Endodermal cell (in vitro differentiated cells): ENCODE measurements at regions not wholly inside any gene's neighbourhood (a gene's known extent, or its start where the extent isn't known, plus 50 kb on each side); places are given as distances from the start of the nearest gene placed in this dataset.

ENCODE experiments used
- DNase-seq: peaks from one replicate; pipeline ENCODE4 v3.0.0-alpha.2; 2017
- H3K27ac ChIP-seq: 2 replicates; pipeline ENCODE4 v1.5.1; 2013; ENCODE audit warnings: mild to moderate bottlenecking, low read depth, low read length, moderate library complexity
- H3K27me3 ChIP-seq: 2 replicates; pipeline ENCODE4 v1.6.1; 2013; ENCODE audit warnings: mild to moderate bottlenecking, low read length, moderate library complexity; ENCODE audit not compliant: insufficient read depth, control insufficient read depth, poor library complexity, severe bottlenecking
- H3K36me3 ChIP-seq: 2 replicates; pipeline ENCODE4 v1.7.0; 2013; ENCODE audit warnings: mild to moderate bottlenecking, low read length, moderate library complexity; ENCODE audit not compliant: control insufficient read depth, insufficient read depth
- H3K4me1 ChIP-seq: one replicate; pipeline ENCODE4 v1.7.0; 2013; ENCODE audit warnings: low read length; ENCODE audit not compliant: control insufficient read depth, insufficient read depth
- H3K4me3 ChIP-seq: 2 replicates; pipeline ENCODE4 v1.5.1; 2013; ENCODE audit warnings: mild to moderate bottlenecking, low read length, moderate library complexity
- H3K9ac ChIP-seq: 2 replicates; pipeline ENCODE4 v1.6.1; 2013; ENCODE audit warnings: mild to moderate bottlenecking, low read length, moderate library complexity; ENCODE audit not compliant: poor library complexity, severe bottlenecking; ENCODE audit errors: extremely low read depth
- H3K9me3 ChIP-seq: 2 replicates; pipeline ENCODE4 v1.6.1; 2013; ENCODE audit warnings: mild to moderate bottlenecking, low read length, moderate library complexity; ENCODE audit not compliant: control insufficient read depth
- H3K27ac Mint-ChIP-seq: 2 replicates; pipeline ENCODE4 v1.8.0; 2020; ENCODE audit warnings: mixed read lengths
- H3K27me3 Mint-ChIP-seq: 2 replicates; pipeline ENCODE4 v1.8.0; 2021; ENCODE audit warnings: mild to moderate bottlenecking, mixed read lengths; ENCODE audit not compliant: insufficient read depth
- H3K36me3 Mint-ChIP-seq: 2 replicates; pipeline ENCODE4 v1.8.0; 2020; ENCODE audit warnings: low read depth, mixed read lengths
- H3K4me1 Mint-ChIP-seq: 2 replicates; pipeline ENCODE4 v1.8.0; 2020; ENCODE audit warnings: mixed read lengths
- H3K4me3 Mint-ChIP-seq: 2 replicates; pipeline ENCODE4 v1.8.0; 2020; ENCODE audit warnings: mild to moderate bottlenecking, moderate library complexity, mixed read lengths
- H3K9me3 Mint-ChIP-seq: 2 replicates; pipeline ENCODE4 v1.8.0; 2020; ENCODE audit warnings: mild to moderate bottlenecking, mixed read lengths
- WGBS, 2 experiments: methylation state at CpG; one replicate each; pipeline versions ENCODE4 v1.1.5 to v1.1.7; 2013; ENCODE audit warnings: missing lambda C conversion rate in 2 of 2, mixed read lengths in 1 of 2; ENCODE audit not compliant: insufficient coverage in 1 of 2, insufficient read length in 1 of 2; 5-methylcytosine and 5-hydroxymethylcytosine counted together
- TF ChIP-seq, protein P1 (sequence below): fragments of 200-600 bp; sonication (generic); conservative IDR thresholded peaks from 2 replicates; pipeline ENCODE4 v1.5.0; 2021; ENCODE audit warnings: antibody characterized with exemption, mild to moderate bottlenecking

DNA sequence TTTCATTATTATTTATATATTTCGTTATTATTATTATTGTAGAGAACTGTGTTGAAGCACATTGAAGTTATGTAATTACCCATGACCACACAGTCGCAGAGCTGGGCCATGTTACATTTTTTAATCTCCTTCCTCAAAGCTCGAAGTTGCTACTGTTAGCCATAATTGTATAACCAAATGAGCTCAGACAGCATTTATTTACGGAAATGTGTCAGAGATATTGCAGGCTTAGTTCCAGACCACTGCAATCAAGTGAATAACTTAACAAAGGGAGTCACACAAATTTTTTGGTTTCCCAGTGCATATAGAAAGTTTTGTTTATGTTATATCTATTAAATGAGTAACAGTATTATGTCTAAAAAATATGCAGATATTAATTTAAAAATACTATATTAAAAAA, 147.1 kb upstream of the SLITRK1 start:
- no peak overlapping the region for H3K27ac Mint-ChIP-seq
- no peak overlapping the region for H3K9ac ChIP-seq
- no peaks in the 10 kb centered on the region for H3K27me3 ChIP-seq
- no peaks in the 10 kb centered on the region for H3K9me3 Mint-ChIP-seq
- peaks cover 39% of the 10 kb centered on the region for H3K27me3 Mint-ChIP-seq
- no peak for DNase-seq
- WGBS, 2 experiments: 95 to 100% methylated on average over 3 of the region's 4 CpGs
- no peaks in the 10 kb centered on the region for H3K36me3 Mint-ChIP-seq
- H3K4me3 ChIP-seq: no peak overlapping the region
- H3K4me1 ChIP-seq: no peaks in the 10 kb centered on the region
- H3K4me1 Mint-ChIP-seq: peaks cover 15% of the 10 kb centered on the region
- no peaks in the 10 kb centered on the region for H3K9me3 ChIP-seq
- no peak overlapping the region for H3K4me3 Mint-ChIP-seq
- TF ChIP-seq, protein P1, sequence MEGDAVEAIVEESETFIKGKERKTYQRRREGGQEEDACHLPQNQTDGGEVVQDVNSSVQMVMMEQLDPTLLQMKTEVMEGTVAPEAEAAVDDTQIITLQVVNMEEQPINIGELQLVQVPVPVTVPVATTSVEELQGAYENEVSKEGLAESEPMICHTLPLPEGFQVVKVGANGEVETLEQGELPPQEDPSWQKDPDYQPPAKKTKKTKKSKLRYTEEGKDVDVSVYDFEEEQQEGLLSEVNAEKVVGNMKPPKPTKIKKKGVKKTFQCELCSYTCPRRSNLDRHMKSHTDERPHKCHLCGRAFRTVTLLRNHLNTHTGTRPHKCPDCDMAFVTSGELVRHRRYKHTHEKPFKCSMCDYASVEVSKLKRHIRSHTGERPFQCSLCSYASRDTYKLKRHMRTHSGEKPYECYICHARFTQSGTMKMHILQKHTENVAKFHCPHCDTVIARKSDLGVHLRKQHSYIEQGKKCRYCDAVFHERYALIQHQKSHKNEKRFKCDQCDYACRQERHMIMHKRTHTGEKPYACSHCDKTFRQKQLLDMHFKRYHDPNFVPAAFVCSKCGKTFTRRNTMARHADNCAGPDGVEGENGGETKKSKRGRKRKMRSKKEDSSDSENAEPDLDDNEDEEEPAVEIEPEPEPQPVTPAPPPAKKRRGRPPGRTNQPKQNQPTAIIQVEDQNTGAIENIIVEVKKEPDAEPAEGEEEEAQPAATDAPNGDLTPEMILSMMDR: no peak
- no peak overlapping the region for H3K27ac ChIP-seq
- no peaks in the 10 kb centered on the region for H3K36me3 ChIP-seq

DNA sequence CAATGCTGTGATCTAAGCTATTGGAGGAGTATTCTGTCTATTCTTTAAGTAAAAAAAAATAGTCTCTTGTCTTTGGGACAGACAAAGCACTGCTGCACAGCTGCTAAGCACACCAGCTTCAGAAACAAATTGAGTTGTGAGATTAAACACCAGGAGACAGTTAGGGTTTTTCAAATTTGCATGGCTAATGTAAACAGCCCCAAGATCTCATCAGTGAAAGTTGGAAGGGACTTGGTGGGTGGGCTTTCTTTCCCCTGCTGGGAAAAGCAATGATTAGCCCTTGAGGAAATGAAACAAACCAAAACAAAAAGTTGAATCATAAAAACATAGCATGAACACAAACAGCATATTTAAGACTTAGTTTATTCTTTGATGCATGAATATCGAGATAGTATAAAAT, 143.6 kb upstream of the SLITRK1 start:
- no peak for DNase-seq
- H3K36me3 Mint-ChIP-seq: no peaks in the 10 kb centered on the region
- H3K4me1 Mint-ChIP-seq: peaks cover 15% of the 10 kb centered on the region
- Histone ChIP-seq H3K4me3 (no peak overlapping the region), H3K36me3 (no peaks in the 10 kb centered on the region), H3K27me3 (no peaks in the 10 kb centered on the region), H3K9ac (no peak overlapping the region), H3K9me3 (no peaks in the 10 kb centered on the region), H3K4me1 (no peaks in the 10 kb centered on the region), H3K27ac (no peak overlapping the region)
- no CpG with 5 or more reads among the region's 1 CpG for WGBS, 2 experiments
- peaks cover 53% of the 10 kb centered on the region for H3K27me3 Mint-ChIP-seq
- H3K27ac Mint-ChIP-seq: no peak overlapping the region
- no peaks in the 10 kb centered on the region for H3K9me3 Mint-ChIP-seq
- no peak overlapping the region for H3K4me3 Mint-ChIP-seq
- TF ChIP-seq, protein P1: no peak

DNA sequence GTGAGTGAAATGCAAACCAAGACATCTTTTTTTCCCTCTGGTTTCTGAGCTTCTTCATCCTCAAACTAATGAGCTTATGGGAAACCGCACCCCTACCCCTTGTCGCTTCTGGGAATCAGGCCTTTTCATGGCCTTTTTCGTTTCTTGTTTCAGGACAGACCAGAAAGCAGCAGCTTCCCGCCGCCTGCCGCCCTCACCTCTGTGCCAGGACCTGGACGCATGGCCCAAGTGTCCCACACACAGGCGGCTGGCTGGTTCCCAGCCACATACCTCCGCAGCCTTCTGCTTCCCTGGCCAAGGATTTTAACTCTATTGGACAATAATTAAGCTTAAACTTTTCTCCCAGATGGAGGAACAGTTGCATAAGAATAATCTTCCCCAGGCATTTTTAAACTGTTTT, 114.1 kb upstream of the SLITRK1 start:
- Histone ChIP-seq H3K36me3 (no peaks in the 10 kb centered on the region), H3K9ac (no peak overlapping the region), H3K9me3 (no peaks in the 10 kb centered on the region), H3K27me3 (no peaks in the 10 kb centered on the region), H3K27ac (no peak overlapping the region), H3K4me3 (no peak overlapping the region), H3K4me1 (no peaks in the 10 kb centered on the region)
- H3K4me1 Mint-ChIP-seq: no peaks in the 10 kb centered on the region
- no peak for DNase-seq
- H3K9me3 Mint-ChIP-seq: no peaks in the 10 kb centered on the region
- TF ChIP-seq, protein P1: no peak
- no peak overlapping the region for H3K4me3 Mint-ChIP-seq
- 93 to 100% methylated on average over 2 to 9 of the region's 9 CpGs for WGBS, 2 experiments
- no peak overlapping the region for H3K27ac Mint-ChIP-seq
- no peaks in the 10 kb centered on the region for H3K27me3 Mint-ChIP-seq
- no peaks in the 10 kb centered on the region for H3K36me3 Mint-ChIP-seq
